GM18511 (cell line): ENCODE measurements at regions not wholly inside any gene's neighbourhood (a gene's known extent, or its start where the extent isn't known, plus 50 kb on each side); places are given as distances from the start of the nearest gene placed in this dataset.
A peak's percentile ranks its signal among the peaks of the same experiment; 100 is the strongest.

Experiments used
- ATAC-seq: cut with Tn5 transposase; IDR thresholded peaks from one replicate; pipeline ENCODE4 v1.9.1; 2021; ENCODE audit warnings: mild to moderate bottlenecking, moderate library complexity; ENCODE audit not compliant: unreplicated experiment

- no peak for ATAC-seq
Measured at GRCh38 chr2:145666552-145666951, 1146.6 kb upstream of the ZEB2 start.

- ATAC-seq, result no peak
Measured at GRCh38 chr2:145657265-145657664, 1137.3 kb upstream of the ZEB2 start.

GRCh38 chr2:145655165-145655765 lies 1135.3 kb upstream of the ZEB2 start:
- no peak for ATAC-seq

- no peak for ATAC-seq
Measured at GRCh38 chr2:145654746-145655145, 1134.8 kb upstream of the ZEB2 start.

- ATAC-seq, result no peak
Measured at GRCh38 chr2:145654156-145654555, 1134.2 kb upstream of the ZEB2 start.

GRCh38 chr2:145653553-145653952 lies 1133.6 kb upstream of the ZEB2 start:
- ATAC-seq, result no peak

- ATAC-seq, result no peak
Measured at GRCh38 chr2:145652571-145653545, 1132.9 kb upstream of the ZEB2 start.

DNA sequence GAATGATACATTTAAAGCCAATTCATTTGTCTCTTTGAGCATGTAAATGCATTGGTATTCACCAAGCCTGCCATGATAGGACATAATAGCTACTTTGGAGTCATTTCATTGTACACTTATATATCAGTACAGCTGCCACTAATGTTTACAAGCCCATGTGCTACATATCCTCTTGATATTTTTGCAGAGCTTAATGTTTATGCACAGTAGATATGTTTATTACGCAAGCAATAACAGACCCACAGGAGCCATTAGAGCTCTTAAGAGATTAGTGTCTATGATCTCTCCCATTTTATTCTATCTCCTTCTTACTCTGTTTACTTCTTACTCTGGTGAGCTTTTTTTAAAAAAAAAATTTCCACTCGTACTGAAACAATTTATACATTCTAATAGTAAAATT lies 1132.1 kb upstream of the ZEB2 start:
- ATAC-seq, result no peak

- no peak for ATAC-seq
Measured at GRCh38 chr2:145650226-145650625, 1130.3 kb upstream of the ZEB2 start.

DNA sequence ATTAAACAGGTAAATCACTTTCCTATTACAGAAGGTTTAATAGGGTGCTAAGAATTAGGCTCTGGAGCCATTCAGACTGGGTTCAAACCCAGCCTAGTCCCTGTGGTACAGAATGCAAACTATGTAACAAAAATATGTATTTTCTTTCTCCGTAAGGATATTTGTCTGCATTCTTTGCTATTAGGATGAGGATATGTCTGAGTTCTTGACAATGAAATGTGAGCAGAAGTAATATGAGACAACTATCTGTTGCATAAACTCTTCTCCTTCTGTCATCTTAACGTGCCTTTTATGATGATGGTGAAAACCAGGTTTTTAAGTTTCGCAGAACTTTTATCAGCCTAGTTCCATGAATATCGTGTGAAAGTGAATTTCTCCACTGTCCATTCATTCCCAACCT lies 1129.1 kb upstream of the ZEB2 start:
- no peak for ATAC-seq

GRCh38 chr2:145644820-145645302 lies 1124.9 kb upstream of the ZEB2 start:
- ATAC-seq, result peak; percentile 99

- no peak for ATAC-seq
Measured at GRCh38 chr2:145638675-145639074, 1118.8 kb upstream of the ZEB2 start.

DNA sequence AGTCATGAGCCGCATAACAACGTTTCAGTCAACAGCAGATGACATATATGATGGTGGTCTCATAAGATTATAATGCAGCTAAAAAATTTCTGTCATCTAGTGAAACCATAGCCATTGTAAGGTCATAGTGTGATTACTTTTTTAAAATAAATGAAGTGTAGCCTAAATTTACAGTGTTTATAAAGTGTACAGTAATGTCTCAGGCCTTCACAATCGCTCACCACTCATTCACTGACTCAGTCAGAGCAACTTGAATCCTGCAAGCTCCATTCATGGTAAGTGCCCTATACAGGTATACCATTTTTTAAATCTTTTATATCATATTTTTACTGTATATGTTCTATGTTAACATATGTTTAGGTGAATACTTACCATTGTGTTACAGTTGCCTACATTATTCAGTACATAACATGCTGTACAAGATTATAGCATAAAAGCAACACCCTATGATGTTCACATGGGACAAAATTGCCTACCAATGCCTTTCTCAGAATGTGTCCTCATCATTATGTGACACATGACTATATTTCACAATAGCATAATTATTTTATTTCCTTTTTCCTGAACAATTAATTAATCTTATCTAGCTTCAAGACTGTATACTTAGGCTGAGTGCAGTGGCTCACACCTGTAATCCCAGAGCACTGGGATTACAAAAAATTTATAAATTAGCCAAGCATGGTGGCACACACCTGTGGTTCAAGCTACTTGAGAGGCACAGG lies 1115.9 kb upstream of the ZEB2 start:
- ATAC-seq, result no peak

- ATAC-seq, result no peak
Measured at GRCh38 chr2:145631561-145631960, 1111.6 kb upstream of the ZEB2 start.

DNA sequence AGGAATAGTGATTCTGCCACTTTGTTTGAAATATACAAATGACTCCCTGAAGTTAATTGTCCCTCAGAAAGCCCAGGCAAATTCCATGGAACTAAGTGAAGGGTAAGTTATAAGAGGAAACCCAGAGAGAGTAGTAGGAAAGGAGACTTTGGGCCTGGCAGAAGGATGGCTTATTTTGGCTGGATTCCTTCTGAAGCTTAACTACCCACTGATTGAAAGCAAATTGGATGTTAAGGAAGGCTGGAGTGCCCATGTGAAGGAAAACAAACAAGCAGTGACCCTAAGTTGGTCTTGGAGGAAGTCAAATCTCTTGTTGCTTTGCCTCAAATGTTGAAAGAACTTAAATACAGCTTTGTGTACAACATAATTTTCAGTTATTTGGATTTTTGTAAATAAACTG lies 1106.4 kb upstream of the ZEB2 start:
- no peak for ATAC-seq

DNA sequence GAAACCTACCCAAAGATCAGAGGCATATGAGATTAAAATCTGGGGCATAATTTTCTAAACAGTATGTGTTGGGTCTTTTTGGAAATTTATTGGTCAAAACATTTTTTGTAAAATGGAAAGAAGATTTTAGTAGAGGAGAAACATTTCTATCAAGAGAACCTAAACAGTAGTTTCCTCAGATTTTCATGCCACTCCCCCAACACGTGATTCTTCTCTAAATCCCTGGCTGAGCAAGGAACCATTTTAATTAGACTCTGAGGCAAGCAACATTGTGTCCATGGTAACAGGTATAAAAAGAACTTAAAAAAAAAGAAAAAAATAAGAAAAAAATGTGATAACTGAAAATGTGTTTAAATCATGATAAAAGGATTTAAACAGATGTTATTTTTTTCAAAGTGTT lies 1105.2 kb upstream of the ZEB2 start:
- no peak for ATAC-seq

DNA sequence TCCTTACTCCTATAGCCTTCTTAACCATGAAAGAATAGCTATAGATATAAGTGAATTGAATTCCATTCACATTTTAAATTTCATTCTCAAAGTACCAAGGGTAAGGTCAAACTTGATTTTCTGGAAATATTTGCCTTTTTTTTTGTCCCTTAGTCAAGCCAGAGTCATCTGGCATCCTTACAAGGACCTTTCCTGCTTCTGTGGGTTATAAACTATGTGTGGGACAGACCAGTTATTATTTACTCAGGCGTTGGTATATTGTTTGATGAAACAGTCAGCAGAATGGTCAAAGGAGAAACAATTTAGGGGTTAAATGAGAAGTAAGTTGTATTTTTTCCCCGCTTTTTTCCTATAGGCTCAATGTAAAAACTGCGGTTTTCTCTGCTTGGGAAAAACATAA lies 1103.2 kb upstream of the ZEB2 start:
- no peak for ATAC-seq

GRCh38 chr2:145622285-145622684 lies 1102.4 kb upstream of the ZEB2 start:
- ATAC-seq, result no peak

DNA sequence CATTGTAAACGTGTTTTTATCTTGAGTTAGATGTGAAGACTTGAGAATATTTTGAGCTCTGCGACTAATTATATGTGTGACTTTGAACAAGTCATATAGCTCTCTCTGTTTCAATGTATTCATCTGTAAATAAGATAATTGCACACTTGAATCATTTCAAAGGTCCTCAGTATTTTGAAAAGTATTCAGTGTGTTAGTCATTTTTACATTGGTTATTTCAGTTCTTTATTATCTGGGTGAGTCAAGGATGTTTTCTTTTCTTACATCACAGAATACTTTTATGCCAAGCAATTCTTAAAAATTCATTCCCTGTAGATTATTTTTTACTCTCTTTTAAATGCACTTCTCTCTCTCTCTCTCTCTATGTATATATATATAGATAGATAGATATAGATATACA lies 1098.0 kb upstream of the ZEB2 start:
- no peak for ATAC-seq

- ATAC-seq, result no peak
Measured at GRCh38 chr2:145617420-145617819, 1097.5 kb upstream of the ZEB2 start.

GRCh38 chr2:145615626-145616025 lies 1095.7 kb upstream of the ZEB2 start:
- no peak for ATAC-seq

GRCh38 chr2:145609951-145610350 lies 1090.0 kb upstream of the ZEB2 start:
- no peak for ATAC-seq
